Testis (tissue), 2 donors: ENCODE measurements at regions not wholly inside any gene's neighbourhood (a gene's known extent, or its start where the extent isn't known, plus 50 kb on each side); places are given as distances from the start of the nearest gene placed in this dataset.

Source experiments
- DNase-seq: peaks from one replicate; pipeline ENCODE4 v3.0.0-alpha.2; 2019
- H3K27ac ChIP-seq, 2 donors: fragments of 200-600 bp; sonication (generic); one replicate each; pipeline ENCODE4 v1.5.1; 2019
- H3K27me3 ChIP-seq: fragments of 200-600 bp; sonication (generic); one replicate; pipeline ENCODE4 v1.5.1; 2019
- H3K36me3 ChIP-seq: fragments of 200-600 bp; sonication (generic); one replicate; pipeline ENCODE4 v1.5.1; 2017; ENCODE audit warnings: low read depth; ENCODE audit errors: missing control alignments
- H3K4me1 ChIP-seq: fragments of 200-600 bp; sonication (generic); one replicate; pipeline ENCODE4 v1.5.1; 2019
- H3K4me3 ChIP-seq, 2 donors: fragments of 200-600 bp; sonication (generic); one replicate each; pipeline ENCODE4 v1.5.1; 2017 to 2019
- H3K9me3 ChIP-seq: fragments of 200-600 bp; sonication (generic); one replicate; pipeline ENCODE4 v1.5.1; 2017
- CTCF ChIP-seq, 3 experiments: fragments of 450-650 bp in 2 of 3; fragments of 200-600 bp in 1 of 3; sonication (generic) in 1 of 3; IDR thresholded peaks; one replicate each; pipeline ENCODE4 v1.5.1; 2016 to 2019; ENCODE audit warnings: antibody characterized with exemption in 3 of 3, mild to moderate bottlenecking in 2 of 3, moderate library complexity in 1 of 3
- POLR2A ChIP-seq: fragments of 450-650 bp; IDR thresholded peaks from one replicate; pipeline ENCODE4 v1.6.1; 2017; ENCODE audit warnings: antibody characterized with exemption, mild to moderate bottlenecking, moderate library complexity
- WGBS, 2 donors: methylation state at CpG; one replicate each; pipeline ENCODE4 v1.1.5; 2018; 5-methylcytosine and 5-hydroxymethylcytosine counted together
- intact Hi-C: fragments of 100-400 bp; cut with DNase I; formaldehyde crosslinking; loops from one replicate; pipeline ENCODE4 v1.15.1; 2023; ENCODE audit warnings: low total_unique reads

- H3K4me1 ChIP-seq: no peaks in the 10 kb centered on the region
- WGBS, 2 donors: 78 to 93% methylated on average over 2 to 3 of the region's 3 CpGs
- no peak for TF ChIP-seq CTCF (IDR thresholded peaks at IDR 0.05)
- no peak for TF ChIP-seq POLR2A
- no peaks in the 10 kb centered on the region for H3K9me3 ChIP-seq
- no peaks in the 10 kb centered on the region for H3K27me3 ChIP-seq
- DNase-seq: peak; percentile 40
- H3K4me3 ChIP-seq: no peak overlapping the region
- H3K27ac ChIP-seq: no peak overlapping the region
- H3K36me3 ChIP-seq: no peaks in the 10 kb centered on the region
- intact Hi-C loops: no loop called here
Observed at GRCh38 chr11:21814169-21814568, 378.7 kb upstream of the ANO5 start.

GRCh38 chr11:21817696-21818095 lies 375.2 kb upstream of the ANO5 start:
- no peaks in the 10 kb centered on the region for H3K4me1 ChIP-seq
- intact Hi-C loops: no loop called here
- H3K27me3 ChIP-seq: no peaks in the 10 kb centered on the region
- no peak overlapping the region for H3K27ac ChIP-seq
- H3K4me3 ChIP-seq: no peak overlapping the region
- no peak for TF ChIP-seq POLR2A
- TF ChIP-seq CTCF (IDR thresholded peaks at IDR 0.05): no peak
- no peak for DNase-seq
- no peaks in the 10 kb centered on the region for H3K36me3 ChIP-seq
- WGBS, 2 donors: 82 to 94% methylated on average over 3 of the region's 3 CpGs
- no peaks in the 10 kb centered on the region for H3K9me3 ChIP-seq

GRCh38 chr11:21820176-21820575 lies 372.7 kb upstream of the ANO5 start:
- H3K27ac ChIP-seq: no peak overlapping the region
- no peak for DNase-seq
- H3K9me3 ChIP-seq: no peaks in the 10 kb centered on the region
- TF ChIP-seq POLR2A (no peak), CTCF (IDR thresholded peaks at IDR 0.05) (no peak)
- intact Hi-C loops: no loop called here
- no peak overlapping the region for H3K4me3 ChIP-seq
- H3K4me1 ChIP-seq: no peaks in the 10 kb centered on the region
- H3K36me3 ChIP-seq: no peaks in the 10 kb centered on the region
- no peaks in the 10 kb centered on the region for H3K27me3 ChIP-seq

- no peak for TF ChIP-seq CTCF (IDR thresholded peaks at IDR 0.05)
- no peak for TF ChIP-seq POLR2A
- intact Hi-C loops: no loop called here
- no peaks in the 10 kb centered on the region for H3K9me3 ChIP-seq
- 52 to 66% methylated on average over 2 of the region's 2 CpGs for WGBS, 2 donors
- DNase-seq: no peak
- no peaks in the 10 kb centered on the region for H3K36me3 ChIP-seq
- no peak overlapping the region for H3K4me3 ChIP-seq
- no peak overlapping the region for H3K27ac ChIP-seq
- no peaks in the 10 kb centered on the region for H3K27me3 ChIP-seq
- H3K4me1 ChIP-seq: no peaks in the 10 kb centered on the region
Observed at GRCh38 chr11:21825127-21825526, 367.8 kb upstream of the ANO5 start.

- H3K27me3 ChIP-seq: no peaks in the 10 kb centered on the region
- H3K36me3 ChIP-seq: no peaks in the 10 kb centered on the region
- H3K27ac ChIP-seq: no peak overlapping the region
- DNase-seq: no peak
- H3K4me3 ChIP-seq: no peak overlapping the region
- no peak for TF ChIP-seq CTCF (IDR thresholded peaks at IDR 0.05)
- no peak for TF ChIP-seq POLR2A
- intact Hi-C loops: no loop called here
- WGBS, 2 donors: 71 to 75% methylated on average over 3 of the region's 3 CpGs
- no peaks in the 10 kb centered on the region for H3K9me3 ChIP-seq
- no peaks in the 10 kb centered on the region for H3K4me1 ChIP-seq
Observed at GRCh38 chr11:21838427-21838826, 354.5 kb upstream of the ANO5 start.
